Fibroblast of mammary gland (primary cell): ENCODE measurements at regions not wholly inside any gene's neighbourhood (a gene's known extent, or its start where the extent isn't known, plus 50 kb on each side); places are given as distances from the start of the nearest gene placed in this dataset.

Experiments
- DNase-seq: peaks from one replicate; pipeline ENCODE4 v3.0.0-alpha.2; 2010; ENCODE audit warnings: low read depth
- H3K4me3 ChIP-seq: 2 replicates; pipeline ENCODE4 v1.5.1; 2011; ENCODE audit warnings: low read depth, mild to moderate bottlenecking, low read length, moderate library complexity; ENCODE audit not compliant: control insufficient read depth
- TF ChIP-seq, protein P1 (sequence below): conservative IDR thresholded peaks from 2 replicates; pipeline ENCODE4 v1.5.1; 2011; ENCODE audit warnings: low read depth, low read length, inconsistent platforms; ENCODE audit not compliant: control insufficient read depth, insufficient read depth

DNA sequence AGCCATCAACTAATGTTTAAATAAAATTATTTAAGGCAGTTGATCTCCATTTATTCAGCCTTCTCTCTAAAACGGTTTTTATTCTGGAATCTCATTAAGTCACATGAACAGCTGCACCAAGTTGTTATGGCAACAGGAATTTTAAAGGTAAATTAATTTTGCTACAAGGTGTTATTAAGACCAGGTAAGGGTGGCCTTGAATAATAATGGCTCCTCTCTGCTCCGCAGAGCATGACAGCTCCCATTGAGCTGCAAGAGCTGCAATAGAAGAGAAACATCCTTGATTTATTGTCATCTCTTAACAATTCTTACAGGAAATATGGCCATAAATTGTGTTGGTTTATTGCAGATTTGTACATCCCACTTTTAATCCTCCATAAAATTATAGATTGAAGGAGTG is 165.8 kb downstream of the KLF6 start:
- TF ChIP-seq, protein P1, sequence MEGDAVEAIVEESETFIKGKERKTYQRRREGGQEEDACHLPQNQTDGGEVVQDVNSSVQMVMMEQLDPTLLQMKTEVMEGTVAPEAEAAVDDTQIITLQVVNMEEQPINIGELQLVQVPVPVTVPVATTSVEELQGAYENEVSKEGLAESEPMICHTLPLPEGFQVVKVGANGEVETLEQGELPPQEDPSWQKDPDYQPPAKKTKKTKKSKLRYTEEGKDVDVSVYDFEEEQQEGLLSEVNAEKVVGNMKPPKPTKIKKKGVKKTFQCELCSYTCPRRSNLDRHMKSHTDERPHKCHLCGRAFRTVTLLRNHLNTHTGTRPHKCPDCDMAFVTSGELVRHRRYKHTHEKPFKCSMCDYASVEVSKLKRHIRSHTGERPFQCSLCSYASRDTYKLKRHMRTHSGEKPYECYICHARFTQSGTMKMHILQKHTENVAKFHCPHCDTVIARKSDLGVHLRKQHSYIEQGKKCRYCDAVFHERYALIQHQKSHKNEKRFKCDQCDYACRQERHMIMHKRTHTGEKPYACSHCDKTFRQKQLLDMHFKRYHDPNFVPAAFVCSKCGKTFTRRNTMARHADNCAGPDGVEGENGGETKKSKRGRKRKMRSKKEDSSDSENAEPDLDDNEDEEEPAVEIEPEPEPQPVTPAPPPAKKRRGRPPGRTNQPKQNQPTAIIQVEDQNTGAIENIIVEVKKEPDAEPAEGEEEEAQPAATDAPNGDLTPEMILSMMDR = no peak
- DNase-seq = no peak
- H3K4me3 ChIP-seq = no peak overlapping the region

- TF ChIP-seq, protein P1 = no peak
- DNase-seq = no peak
- no peak overlapping the region for H3K4me3 ChIP-seq
These were observed 168.1 kb downstream of the KLF6 start for GRCh38 chr10:3616880-3617279.

- TF ChIP-seq, protein P1 = no peak
- no peak overlapping the region for H3K4me3 ChIP-seq
- DNase-seq = no peak
These were observed 171.7 kb downstream of the KLF6 start for GRCh38 chr10:3613318-3613717.

- TF ChIP-seq, protein P1 = no peak
- no peak for DNase-seq
- H3K4me3 ChIP-seq = no peak overlapping the region
These were observed 172.6 kb downstream of the KLF6 start for GRCh38 chr10:3612183-3613001.

DNA sequence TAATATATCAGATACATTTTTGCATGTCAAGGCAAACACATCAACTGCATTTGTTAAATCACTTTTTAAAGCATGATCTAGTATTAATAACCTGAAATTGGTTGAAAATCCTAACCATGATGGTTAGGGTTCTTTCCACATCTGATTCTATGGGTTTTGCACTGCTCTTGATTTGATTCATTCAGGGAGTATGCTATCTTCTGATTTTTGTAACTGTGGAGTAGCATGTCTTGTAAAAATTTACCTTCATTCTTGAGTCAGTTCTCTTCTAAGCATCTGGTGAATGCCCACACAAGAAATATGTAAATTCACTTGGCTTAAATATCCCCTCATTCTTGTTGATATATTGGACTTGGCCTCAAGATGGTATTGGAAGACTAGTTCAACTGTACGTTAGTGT is 178.7 kb downstream of the KLF6 start:
- H3K4me3 ChIP-seq = no peak overlapping the region
- no peak for DNase-seq

DNA sequence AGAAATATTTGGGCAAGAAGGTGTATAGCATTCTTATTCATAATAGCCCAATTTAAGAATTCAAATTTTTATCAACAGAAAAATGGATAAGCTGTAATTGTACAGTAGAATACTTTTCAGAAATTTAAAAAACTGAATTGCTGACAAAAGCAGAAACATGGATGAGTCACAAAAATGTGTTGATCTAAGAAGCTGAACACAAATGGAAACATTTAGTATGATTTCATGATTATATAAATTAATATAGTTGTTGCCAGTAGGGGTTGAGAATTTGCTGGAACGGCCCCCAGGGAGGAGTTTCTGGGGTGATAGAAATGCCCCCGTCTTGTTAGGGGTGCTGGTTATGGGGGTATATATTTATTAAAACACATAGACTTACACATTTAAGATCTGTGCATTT is 179.1 kb downstream of the KLF6 start:
- TF ChIP-seq, protein P1 = no peak
- DNase-seq = peak; percentile 11
- H3K4me3 ChIP-seq = no peak overlapping the region

More for the DNA sequence above, 178.7 kb downstream of the KLF6 start:
- TF ChIP-seq, protein P1 = no peak
